OCI-LY1 (cell line): ENCODE measurements at regions not wholly inside any gene's neighbourhood (a gene's known extent, or its start where the extent isn't known, plus 50 kb on each side); places are given as distances from the start of the nearest gene placed in this dataset.

Experiments used
- H2AFZ ChIP-seq: fragments of 200-600 bp; sonication (generic), shearing (Covaris generic); 2 replicates; pipeline ENCODE4 v1.6.0; 2014; ENCODE audit warnings: antibody characterized with exemption, mild to moderate bottlenecking, low read length
- H3F3A ChIP-seq: fragments of 200-600 bp; sonication (generic), shearing (Covaris generic); 2 replicates; pipeline ENCODE4 v1.6.0; 2014; ENCODE audit warnings: mild to moderate bottlenecking, antibody characterized with exemption, low read length, moderate library complexity; ENCODE audit not compliant: insufficient read depth
- H3K27ac ChIP-seq: fragments of 200-600 bp; sonication (generic); 2 replicates; pipeline ENCODE4 v1.5.1; 2014; ENCODE audit warnings: low read length, mixed run types, mild to moderate bottlenecking, low read depth; ENCODE audit not compliant: poor library complexity, severe bottlenecking
- H3K27me3 ChIP-seq: fragments of 200-600 bp; sonication (generic); 2 replicates; pipeline ENCODE4 v1.6.0; 2014; ENCODE audit warnings: antibody characterized with exemption, mild to moderate bottlenecking, low read length, moderate library complexity; ENCODE audit not compliant: insufficient read depth
- H3K36me3 ChIP-seq: fragments of 200-600 bp; sonication (generic); 2 replicates; pipeline ENCODE4 v1.6.1; 2014; ENCODE audit warnings: mild to moderate bottlenecking, antibody characterized with exemption, low read length, moderate library complexity, mixed read lengths; ENCODE audit not compliant: insufficient read depth
- H3K4me1 ChIP-seq: fragments of 200-600 bp; sonication (generic); 2 replicates; pipeline ENCODE4 v1.5.1; 2014; ENCODE audit warnings: mild to moderate bottlenecking, low read length, moderate library complexity; ENCODE audit not compliant: insufficient read depth, severe bottlenecking
- H3K4me2 ChIP-seq: fragments of 200-600 bp; sonication (generic), shearing (Covaris generic); 2 replicates; pipeline ENCODE4 v1.6.1; 2014; ENCODE audit warnings: low read length
- H3K4me3 ChIP-seq: fragments of 200-600 bp; sonication (generic); 2 replicates; pipeline ENCODE4 v1.5.1; 2014; ENCODE audit warnings: low read length, low read depth, mild to moderate bottlenecking, mixed read lengths; ENCODE audit not compliant: poor library complexity, severe bottlenecking
- H3K79me2 ChIP-seq: fragments of 200-600 bp; shearing (Covaris generic); 2 replicates; pipeline ENCODE4 v1.6.1; 2016; ENCODE audit warnings: mixed run types, low read length, mixed read lengths; ENCODE audit not compliant: insufficient read depth
- H3K9ac ChIP-seq: fragments of 200-600 bp; sonication (generic), shearing (Covaris generic); 2 replicates; pipeline ENCODE4 v1.6.1; 2014; ENCODE audit warnings: mild to moderate bottlenecking, low read length, mixed read lengths
- H3K9me2 ChIP-seq: fragments of 200-600 bp; sonication (generic), shearing (Covaris generic); 2 replicates; pipeline ENCODE4 v1.6.1; 2014; ENCODE audit warnings: low read depth, mild to moderate bottlenecking, low read length, mixed read lengths
- H3K9me3 ChIP-seq: fragments of 200-600 bp; shearing (Covaris generic); 2 replicates; pipeline ENCODE4 v1.6.1; 2014; ENCODE audit warnings: low read length, mixed read lengths
- H4K20me1 ChIP-seq: fragments of 200-600 bp; sonication (generic), shearing (Covaris generic); 2 replicates; pipeline ENCODE4 v1.6.0; 2016; ENCODE audit warnings: mild to moderate bottlenecking, low read length; ENCODE audit not compliant: insufficient read depth
- CTCF ChIP-seq: fragments of 200-600 bp; sonication (generic), shearing (Covaris generic); IDR thresholded peaks from 2 replicates; pipeline ENCODE4 v1.5.1; 2017; ENCODE audit warnings: mild to moderate bottlenecking, antibody characterized with exemption, low read length, moderate library complexity, mixed read lengths
- EZH2 ChIP-seq: fragments of 200-600 bp; sonication (generic), shearing (Covaris generic); IDR thresholded peaks from 2 replicates; pipeline ENCODE4 v1.8.0; 2017; ENCODE audit warnings: borderline replicate concordance, mixed run types, mild to moderate bottlenecking, antibody characterized with exemption, low read length, moderate library complexity, mixed read lengths

- no peaks in the 10 kb centered on the region for H4K20me1 ChIP-seq
- H3K4me3 ChIP-seq, result no peak overlapping the region
- H3K27ac ChIP-seq, result peak overlapping the region; percentile 33
- no peak overlapping the region for H3K9ac ChIP-seq
- no peak overlapping the region for H2AFZ ChIP-seq
- H3K4me2 ChIP-seq, result peak overlapping the region; percentile 15; the same call in 1 of the 2 replicates
- H3K36me3 ChIP-seq, result no peaks in the 10 kb centered on the region
- H3K4me1 ChIP-seq, result peaks cover 14% of the 10 kb centered on the region
- no peaks in the 10 kb centered on the region for H3K9me3 ChIP-seq
- no peaks in the 10 kb centered on the region for H3F3A ChIP-seq
- H3K9me2 ChIP-seq, result no peaks in the 10 kb centered on the region
- H3K27me3 ChIP-seq, result no peaks in the 10 kb centered on the region
- TF ChIP-seq CTCF (peak; percentile 87), EZH2 (no peak)
- no peaks in the 10 kb centered on the region for H3K79me2 ChIP-seq
Observed at GRCh38 chr2:122136056-122136455, 380.6 kb downstream of the TSN start.

GRCh38 chr2:122138561-122138960 is 383.1 kb downstream of the TSN start:
- H3K27ac ChIP-seq, result no peak overlapping the region

GRCh38 chr2:122139739-122140420 is 384.4 kb downstream of the TSN start:
- Histone ChIP-seq H3K9me2 (no peaks in the 10 kb centered on the region), H3K36me3 (no peaks in the 10 kb centered on the region), H3K27ac (no peak overlapping the region), H3K4me1 (peaks cover 14% of the 10 kb centered on the region), H3K4me2 (no peak overlapping the region), H3K27me3 (no peaks in the 10 kb centered on the region), H3K9ac (no peak overlapping the region), H3K9me3 (no peaks in the 10 kb centered on the region), H4K20me1 (no peaks in the 10 kb centered on the region), H3K4me3 (no peak overlapping the region), H3K79me2 (no peaks in the 10 kb centered on the region), H2AFZ (no peak overlapping the region), H3F3A (no peaks in the 10 kb centered on the region)
- TF ChIP-seq CTCF (no peak), EZH2 (no peak)

More at GRCh38 chr2:122138561-122138960, 383.1 kb downstream of the TSN start:
- Histone ChIP-seq H3K27me3 (no peaks in the 10 kb centered on the region), H3K4me3 (no peak overlapping the region), H3K4me1 (peaks cover 14% of the 10 kb centered on the region), H3K9me3 (no peaks in the 10 kb centered on the region), H3K36me3 (no peaks in the 10 kb centered on the region), H3K4me2 (no peak overlapping the region), H2AFZ (no peak overlapping the region), H3K79me2 (no peaks in the 10 kb centered on the region), H4K20me1 (no peaks in the 10 kb centered on the region), H3K9ac (no peak overlapping the region), H3K9me2 (no peaks in the 10 kb centered on the region), H3F3A (no peaks in the 10 kb centered on the region)
- no peak for TF ChIP-seq CTCF
- no peak for TF ChIP-seq EZH2
